Neural cell (in vitro differentiated cells): ENCODE measurements at regions not wholly inside any gene's neighbourhood (a gene's known extent, or its start where the extent isn't known, plus 50 kb on each side); places are given as distances from the start of the nearest gene placed in this dataset.

Experiments used
- H2AFZ ChIP-seq: fragments of 200-600, 300-800 bp; sonication (generic), shearing (Covaris generic); 2 replicates; pipeline ENCODE4 v1.6.0; 2014; ENCODE audit warnings: low read depth, mild to moderate bottlenecking, antibody characterized with exemption, low read length, moderate library complexity
- H3F3A ChIP-seq: fragments of 200-600 bp; shearing (Covaris generic); 2 replicates; pipeline ENCODE4 v1.6.1; 2016; ENCODE audit warnings: mild to moderate bottlenecking, moderate library complexity, mixed read lengths, antibody characterized with exemption, low read length; ENCODE audit not compliant: insufficient read depth, poor library complexity, severe bottlenecking
- H3K27ac ChIP-seq: fragments of 200-600, 300-800 bp; sonication (generic), shearing (Covaris generic); 2 replicates; pipeline ENCODE4 v1.5.1; 2014; ENCODE audit warnings: mild to moderate bottlenecking, low read length, moderate library complexity
- H3K27me3 ChIP-seq: fragments of 300-800, 200-600 bp; sonication (generic), shearing (Covaris generic); 2 replicates; pipeline ENCODE4 v1.6.0; 2014; ENCODE audit warnings: mild to moderate bottlenecking, low read depth, low read length, moderate library complexity; ENCODE audit not compliant: insufficient read depth
- H3K36me3 ChIP-seq: fragments of 300-800, 200-600 bp; sonication (generic), shearing (Covaris generic); 2 replicates; pipeline ENCODE4 v1.5.1; 2014; ENCODE audit warnings: mild to moderate bottlenecking, antibody characterized with exemption, low read length, moderate library complexity; ENCODE audit not compliant: insufficient read depth
- H3K4me2 ChIP-seq: fragments of 300-800, 200-600 bp; sonication (generic), shearing (Covaris generic); 2 replicates; pipeline ENCODE4 v1.6.0; 2014; ENCODE audit warnings: mild to moderate bottlenecking, low read length
- H3K4me3 ChIP-seq: fragments of 300-800, 200-600 bp; sonication (generic), shearing (Covaris generic); 2 replicates; pipeline ENCODE4 v1.5.1; 2014; ENCODE audit warnings: mild to moderate bottlenecking, low read length, moderate library complexity
- H3K79me2 ChIP-seq: fragments of 200-600 bp; shearing (Covaris generic); replicated peaks from 2 replicates; pipeline ENCODE4 v1.6.0; 2014; ENCODE audit warnings: mild to moderate bottlenecking, low read length, moderate library complexity; ENCODE audit not compliant: insufficient read depth
- H3K9ac ChIP-seq: fragments of 300-800, 200-600 bp; sonication (generic), shearing (Covaris generic); 2 replicates; pipeline ENCODE4 v1.6.1; 2016; ENCODE audit warnings: mild to moderate bottlenecking, low read length, mixed read lengths
- H3K9me2 ChIP-seq: fragments of 200-600 bp; shearing (Covaris generic); 2 replicates; pipeline ENCODE4 v1.6.1; 2016; ENCODE audit warnings: mild to moderate bottlenecking, low read length, mixed read lengths; ENCODE audit not compliant: insufficient read depth
- H3K9me3 ChIP-seq: fragments of 200-600, 300-800 bp; sonication (generic), shearing (Covaris generic); 2 replicates; pipeline ENCODE4 v1.6.1; 2016; ENCODE audit warnings: mild to moderate bottlenecking, mixed run types, low read length, moderate library complexity, mixed read lengths
- H4K20me1 ChIP-seq: fragments of 200-600 bp; shearing (Covaris generic); 2 replicates; pipeline ENCODE4 v1.6.1; 2016; ENCODE audit warnings: mild to moderate bottlenecking, mixed run types; ENCODE audit not compliant: insufficient read depth
- CTCF ChIP-seq: fragments of 450-650 bp; IDR thresholded peaks from 2 replicates; pipeline ENCODE4 v1.5.1; 2014; ENCODE audit warnings: antibody characterized with exemption, mild to moderate bottlenecking, moderate library complexity; ENCODE audit not compliant: poor library complexity, severe bottlenecking
- EP300 ChIP-seq: fragments of 450-650 bp; conservative IDR thresholded peaks from 2 replicates; pipeline ENCODE4 v1.6.1; 2014; ENCODE audit warnings: antibody characterized with exemption, mild to moderate bottlenecking, moderate library complexity; ENCODE audit not compliant: poor library complexity, severe bottlenecking
- EZH2 ChIP-seq: fragments of 200-600, 300-800 bp; shearing (Covaris generic), sonication (generic); IDR thresholded peaks from 2 replicates; pipeline ENCODE4 v1.6.1; 2014; ENCODE audit warnings: antibody characterized with exemption, low read length, borderline replicate concordance, mild to moderate bottlenecking; ENCODE audit not compliant: insufficient read depth, poor library complexity, severe bottlenecking
- MXI1 ChIP-seq: fragments of 450-650 bp; conservative IDR thresholded peaks from 2 replicates; pipeline ENCODE4 v1.6.1; 2014; ENCODE audit warnings: antibody characterized with exemption, mild to moderate bottlenecking; ENCODE audit not compliant: poor library complexity, severe bottlenecking
- POLR2AphosphoS5 ChIP-seq: IDR thresholded peaks from 2 replicates; pipeline ENCODE4 v1.6.1; 2012
- RAD21 ChIP-seq: fragments of 450-650 bp; conservative IDR thresholded peaks from 2 replicates; pipeline ENCODE4 v1.6.1; 2014; ENCODE audit warnings: antibody characterized with exemption, mild to moderate bottlenecking, moderate library complexity
- REST ChIP-seq: IDR thresholded peaks from 2 replicates; pipeline ENCODE4 v1.6.1; 2012; ENCODE audit warnings: borderline replicate concordance
- SMC3 ChIP-seq: fragments of 450-650 bp; conservative IDR thresholded peaks from 2 replicates; pipeline ENCODE4 v1.6.1; 2014; ENCODE audit warnings: antibody characterized with exemption, mild to moderate bottlenecking, moderate library complexity; ENCODE audit not compliant: poor library complexity
- TAF1 ChIP-seq: IDR thresholded peaks from 2 replicates; pipeline ENCODE4 v1.6.1; 2012; ENCODE audit warnings: low read depth

GRCh38 chr12:84741692-84742091 lies 170.9 kb downstream of the SLC6A15 start:
- Histone ChIP-seq H3K79me2 (no peaks in the 10 kb centered on the region), H2AFZ (no peak overlapping the region), H3K27me3 (no peaks in the 10 kb centered on the region), H4K20me1 (no peaks in the 10 kb centered on the region), H3K9ac (no peak overlapping the region), H3K9me2 (no peaks in the 10 kb centered on the region), H3K36me3 (no peaks in the 10 kb centered on the region), H3K4me2 (no peak overlapping the region), H3K4me3 (no peak overlapping the region), H3K9me3 (no peaks in the 10 kb centered on the region), H3F3A (no peaks in the 10 kb centered on the region), H3K27ac (no peak overlapping the region)
- TF ChIP-seq EP300, result no peak
- no peak for TF ChIP-seq POLR2AphosphoS5
- no peak for TF ChIP-seq MXI1
- TF ChIP-seq TAF1, result no peak
- TF ChIP-seq EZH2, result no peak
- TF ChIP-seq RAD21, result no peak
- no peak for TF ChIP-seq REST

GRCh38 chr12:84741031-84741430 lies 171.6 kb downstream of the SLC6A15 start:
- no peak overlapping the region for H3K9ac ChIP-seq
- H3K27ac ChIP-seq, result no peak overlapping the region
- no peak overlapping the region for H2AFZ ChIP-seq
- no peaks in the 10 kb centered on the region for H3K27me3 ChIP-seq
- no peaks in the 10 kb centered on the region for H4K20me1 ChIP-seq
- no peaks in the 10 kb centered on the region for H3F3A ChIP-seq
- H3K79me2 ChIP-seq, result no peaks in the 10 kb centered on the region
- TF ChIP-seq SMC3, result no peak
- TF ChIP-seq EZH2, result no peak
- H3K9me3 ChIP-seq, result no peaks in the 10 kb centered on the region
- no peaks in the 10 kb centered on the region for H3K36me3 ChIP-seq
- no peak overlapping the region for H3K4me2 ChIP-seq
- H3K9me2 ChIP-seq, result no peaks in the 10 kb centered on the region
- no peak overlapping the region for H3K4me3 ChIP-seq

- TF ChIP-seq EZH2, result no peak
- no peak for TF ChIP-seq POLR2AphosphoS5
- no peak for TF ChIP-seq RAD21
- TF ChIP-seq EP300, result no peak
- TF ChIP-seq SMC3, result no peak
- no peak for TF ChIP-seq REST
- TF ChIP-seq TAF1, result no peak
- TF ChIP-seq CTCF, result no peak
- no peak for TF ChIP-seq MXI1
- no peaks in the 10 kb centered on the region for H3K9me3 ChIP-seq
- H3K36me3 ChIP-seq, result no peaks in the 10 kb centered on the region
- no peak overlapping the region for H3K4me3 ChIP-seq
- no peaks in the 10 kb centered on the region for H3K27me3 ChIP-seq
- no peak overlapping the region for H3K9ac ChIP-seq
- no peaks in the 10 kb centered on the region for H3K79me2 ChIP-seq
- no peak overlapping the region for H3K27ac ChIP-seq
- H4K20me1 ChIP-seq, result no peaks in the 10 kb centered on the region
- no peak overlapping the region for H2AFZ ChIP-seq
- no peak overlapping the region for H3K4me2 ChIP-seq
- no peaks in the 10 kb centered on the region for H3F3A ChIP-seq
- no peaks in the 10 kb centered on the region for H3K9me2 ChIP-seq
These were observed 172.0 kb downstream of the SLC6A15 start for GRCh38 chr12:84740602-84741001.
